GM18505 (cell line): ENCODE measurements at regions not wholly inside any gene's neighbourhood (a gene's known extent, or its start where the extent isn't known, plus 50 kb on each side); places are given as distances from the start of the nearest gene placed in this dataset.

Source experiments
- ATAC-seq: cut with Tn5 transposase; IDR thresholded peaks from one replicate; pipeline ENCODE4 v1.9.1; 2021; ENCODE audit not compliant: unreplicated experiment
- POLR2A ChIP-seq: IDR thresholded peaks from 4 replicates; pipeline ENCODE4 v1.6.1; 2011; ENCODE audit warnings: borderline replicate concordance; ENCODE audit not compliant: insufficient read depth, insufficient read length; ENCODE audit errors: extremely low read depth

- ATAC-seq: no peak
- no peak for TF ChIP-seq POLR2A
Measured at GRCh38 chr5:165101709-165102108, 1596.3 kb downstream of the MAT2B start.

GRCh38 chr5:165104611-165105010, 1599.2 kb downstream of the MAT2B start:
- no peak for ATAC-seq
- TF ChIP-seq POLR2A: no peak

- no peak for ATAC-seq
- TF ChIP-seq POLR2A: no peak
Measured at GRCh38 chr5:165108809-165109208, 1603.4 kb downstream of the MAT2B start.

GRCh38 chr5:165119175-165119574, 1613.8 kb downstream of the MAT2B start:
- no peak for ATAC-seq
- TF ChIP-seq POLR2A: no peak

- TF ChIP-seq POLR2A: no peak
- ATAC-seq: no peak
Measured at GRCh38 chr5:165126598-165126997, 1621.2 kb downstream of the MAT2B start.

GRCh38 chr5:165127941-165128340, 1622.5 kb downstream of the MAT2B start:
- TF ChIP-seq POLR2A: no peak
- ATAC-seq: no peak

GRCh38 chr5:165130656-165131055, 1625.2 kb downstream of the MAT2B start:
- no peak for TF ChIP-seq POLR2A
- ATAC-seq: no peak

- no peak for TF ChIP-seq POLR2A
- no peak for ATAC-seq
Measured at GRCh38 chr5:165134155-165134554, 1628.7 kb downstream of the MAT2B start.

- no peak for ATAC-seq
- TF ChIP-seq POLR2A: no peak
Measured at GRCh38 chr5:165135565-165135964, 1630.1 kb downstream of the MAT2B start.

- ATAC-seq: no peak
- TF ChIP-seq POLR2A: no peak
Measured at GRCh38 chr5:165137701-165138100, 1632.3 kb downstream of the MAT2B start.

GRCh38 chr5:165138236-165138635, 1632.8 kb downstream of the MAT2B start:
- ATAC-seq: no peak
- TF ChIP-seq POLR2A: no peak

GRCh38 chr5:165139262-165139661, 1633.8 kb downstream of the MAT2B start:
- ATAC-seq: no peak
- TF ChIP-seq POLR2A: no peak

- ATAC-seq: no peak
- no peak for TF ChIP-seq POLR2A
Measured at GRCh38 chr5:165139721-165140120, 1634.3 kb downstream of the MAT2B start.

GRCh38 chr5:165143741-165144140, 1638.3 kb downstream of the MAT2B start:
- no peak for ATAC-seq

GRCh38 chr5:165149431-165149830, 1644.0 kb downstream of the MAT2B start:
- no peak for TF ChIP-seq POLR2A
- no peak for ATAC-seq

More at GRCh38 chr5:165143741-165144140, 1638.3 kb downstream of the MAT2B start:
- TF ChIP-seq POLR2A: no peak
